Parathyroid adenoma (tissue), 2 donors: ENCODE measurements at regions not wholly inside any gene's neighbourhood (a gene's known extent, or its start where the extent isn't known, plus 50 kb on each side); places are given as distances from the start of the nearest gene placed in this dataset.

ENCODE experiments used
- H2AFZ ChIP-seq: fragments of 300-600 bp; sonication (generic); one replicate; pipeline ENCODE4 v1.7.0; 2017; ENCODE audit warnings: antibody characterized with exemption, mild to moderate bottlenecking
- H3K27ac ChIP-seq: fragments of 300-600 bp; sonication (generic); one replicate; pipeline ENCODE4 v1.7.0; 2017
- H3K27me3 ChIP-seq: fragments of 300-600 bp; sonication (generic); one replicate; pipeline ENCODE4 v1.7.0; 2017; ENCODE audit warnings: low read length; ENCODE audit not compliant: control insufficient read depth, insufficient read depth
- H3K36me3 ChIP-seq: fragments of 300-600 bp; sonication (generic); one replicate; pipeline ENCODE4 v1.7.0; 2017; ENCODE audit warnings: low read length; ENCODE audit not compliant: control insufficient read depth, insufficient read depth
- H3K4me1 ChIP-seq: fragments of 300-600 bp; sonication (generic); one replicate; pipeline ENCODE4 v1.7.0; 2017; ENCODE audit warnings: control low read depth
- H3K4me2 ChIP-seq: fragments of 300-600 bp; sonication (generic); one replicate; pipeline ENCODE4 v1.7.0; 2017; ENCODE audit warnings: low read length
- H3K4me3 ChIP-seq: fragments of 300-600 bp; sonication (generic); one replicate; pipeline ENCODE4 v1.7.0; 2017; ENCODE audit warnings: low read depth, low read length
- H3K79me2 ChIP-seq: fragments of 300-600 bp; sonication (generic); one replicate; pipeline ENCODE4 v1.7.0; 2017; ENCODE audit warnings: control low read depth
- H3K9ac ChIP-seq: fragments of 300-600 bp; sonication (generic); one replicate; pipeline ENCODE4 v1.7.0; 2017; ENCODE audit warnings: mild to moderate bottlenecking
- H3K9me3 ChIP-seq: fragments of 300-600 bp; sonication (generic); one replicate; pipeline ENCODE4 v1.7.0; 2017; ENCODE audit warnings: low read length; ENCODE audit not compliant: control insufficient read depth
- TF ChIP-seq, protein P1 (sequence below): fragments of 300-600 bp; sonication (generic); IDR thresholded peaks from one replicate; pipeline ENCODE4 v1.7.0; 2017; ENCODE audit warnings: antibody characterized with exemption, mild to moderate bottlenecking
- donor health status: primary hyperparathyroidism.

DNA sequence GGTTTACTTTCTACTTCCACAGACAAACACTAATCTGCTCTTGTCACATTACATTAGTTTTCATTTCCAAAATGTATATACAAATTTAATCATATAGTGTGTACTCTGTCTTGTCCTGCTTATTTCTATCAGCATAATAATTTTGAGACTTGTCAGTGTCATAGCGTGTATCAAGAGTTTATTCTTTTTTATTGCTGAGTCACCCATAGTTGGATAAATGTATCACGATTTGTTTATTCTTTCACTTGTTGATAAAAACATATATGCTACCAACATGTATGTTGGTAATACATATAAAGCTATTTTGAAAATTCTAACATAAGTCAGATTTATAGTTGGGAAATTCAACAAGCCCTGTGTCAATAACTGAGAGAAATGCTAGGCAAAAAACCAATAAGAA lies 261.2 kb downstream of the TRAM1L1 start:
- H3K4me2 ChIP-seq = no peak overlapping the region
- no peaks in the 10 kb centered on the region for H3K9me3 ChIP-seq
- H3K79me2 ChIP-seq = no peaks in the 10 kb centered on the region
- H3K36me3 ChIP-seq = no peaks in the 10 kb centered on the region
- H3K27me3 ChIP-seq = no peaks in the 10 kb centered on the region
- H3K4me1 ChIP-seq = no peaks in the 10 kb centered on the region
- no peak overlapping the region for H3K27ac ChIP-seq
- H3K4me3 ChIP-seq = no peak overlapping the region
- H2AFZ ChIP-seq = no peak overlapping the region
- TF ChIP-seq, protein P1, sequence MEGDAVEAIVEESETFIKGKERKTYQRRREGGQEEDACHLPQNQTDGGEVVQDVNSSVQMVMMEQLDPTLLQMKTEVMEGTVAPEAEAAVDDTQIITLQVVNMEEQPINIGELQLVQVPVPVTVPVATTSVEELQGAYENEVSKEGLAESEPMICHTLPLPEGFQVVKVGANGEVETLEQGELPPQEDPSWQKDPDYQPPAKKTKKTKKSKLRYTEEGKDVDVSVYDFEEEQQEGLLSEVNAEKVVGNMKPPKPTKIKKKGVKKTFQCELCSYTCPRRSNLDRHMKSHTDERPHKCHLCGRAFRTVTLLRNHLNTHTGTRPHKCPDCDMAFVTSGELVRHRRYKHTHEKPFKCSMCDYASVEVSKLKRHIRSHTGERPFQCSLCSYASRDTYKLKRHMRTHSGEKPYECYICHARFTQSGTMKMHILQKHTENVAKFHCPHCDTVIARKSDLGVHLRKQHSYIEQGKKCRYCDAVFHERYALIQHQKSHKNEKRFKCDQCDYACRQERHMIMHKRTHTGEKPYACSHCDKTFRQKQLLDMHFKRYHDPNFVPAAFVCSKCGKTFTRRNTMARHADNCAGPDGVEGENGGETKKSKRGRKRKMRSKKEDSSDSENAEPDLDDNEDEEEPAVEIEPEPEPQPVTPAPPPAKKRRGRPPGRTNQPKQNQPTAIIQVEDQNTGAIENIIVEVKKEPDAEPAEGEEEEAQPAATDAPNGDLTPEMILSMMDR = no peak
- no peak overlapping the region for H3K9ac ChIP-seq

DNA sequence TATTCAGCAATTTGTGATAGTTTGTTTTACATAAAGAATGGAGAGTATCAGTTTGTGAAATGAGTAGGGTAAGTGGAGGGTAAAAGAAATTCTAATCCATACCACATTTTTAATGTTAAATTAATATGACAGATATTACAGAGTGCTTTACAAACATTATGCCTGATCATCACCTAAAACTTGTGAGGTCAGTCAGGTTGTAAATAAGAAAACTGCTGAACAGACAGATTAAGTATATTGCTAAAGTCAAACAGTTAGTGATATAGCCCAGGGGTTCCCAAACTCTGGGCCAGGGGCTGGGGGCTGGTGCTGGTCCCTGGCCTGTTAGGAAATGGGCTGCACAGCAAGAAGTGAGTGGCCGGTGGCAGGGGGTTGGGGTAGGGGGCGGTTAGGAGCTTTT lies 273.6 kb downstream of the TRAM1L1 start:
- no peak overlapping the region for H3K4me3 ChIP-seq

DNA sequence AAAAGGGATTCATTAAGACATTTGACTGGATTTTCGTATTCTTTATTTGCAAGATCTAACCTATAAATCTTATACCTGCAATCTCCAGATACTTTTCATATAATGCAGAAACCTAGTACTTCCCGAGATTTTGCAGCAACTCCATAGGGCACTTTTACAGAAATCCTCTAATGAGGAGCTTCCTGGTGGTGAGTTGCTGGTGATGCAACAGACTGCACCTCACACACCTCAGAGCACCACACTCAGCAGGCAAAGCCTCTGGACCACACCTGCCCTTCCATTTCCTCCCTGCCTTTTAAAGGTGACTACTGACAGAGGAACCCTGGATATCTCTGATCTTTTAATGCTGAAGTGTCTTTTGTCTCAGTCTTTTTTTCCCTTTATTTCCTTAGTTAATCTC lies 289.4 kb downstream of the TRAM1L1 start:
- H3K4me2 ChIP-seq = no peak overlapping the region
- no peak overlapping the region for H3K4me3 ChIP-seq
- no peaks in the 10 kb centered on the region for H3K4me1 ChIP-seq
- H3K27ac ChIP-seq = no peak overlapping the region
- H2AFZ ChIP-seq = no peak overlapping the region
- no peaks in the 10 kb centered on the region for H3K9me3 ChIP-seq
- TF ChIP-seq, protein P1 = no peak
- H3K9ac ChIP-seq = no peak overlapping the region
- no peaks in the 10 kb centered on the region for H3K79me2 ChIP-seq
- H3K36me3 ChIP-seq = no peaks in the 10 kb centered on the region
- no peaks in the 10 kb centered on the region for H3K27me3 ChIP-seq

More for the DNA sequence above, 273.6 kb downstream of the TRAM1L1 start:
- Histone ChIP-seq H3K27me3 (no peaks in the 10 kb centered on the region), H3K27ac (no peak overlapping the region), H3K79me2 (no peaks in the 10 kb centered on the region), H2AFZ (no peak overlapping the region), H3K4me1 (no peaks in the 10 kb centered on the region), H3K9ac (no peak overlapping the region), H3K4me2 (no peak overlapping the region), H3K9me3 (no peaks in the 10 kb centered on the region), H3K36me3 (no peaks in the 10 kb centered on the region)
- TF ChIP-seq, protein P1 = no peak

DNA sequence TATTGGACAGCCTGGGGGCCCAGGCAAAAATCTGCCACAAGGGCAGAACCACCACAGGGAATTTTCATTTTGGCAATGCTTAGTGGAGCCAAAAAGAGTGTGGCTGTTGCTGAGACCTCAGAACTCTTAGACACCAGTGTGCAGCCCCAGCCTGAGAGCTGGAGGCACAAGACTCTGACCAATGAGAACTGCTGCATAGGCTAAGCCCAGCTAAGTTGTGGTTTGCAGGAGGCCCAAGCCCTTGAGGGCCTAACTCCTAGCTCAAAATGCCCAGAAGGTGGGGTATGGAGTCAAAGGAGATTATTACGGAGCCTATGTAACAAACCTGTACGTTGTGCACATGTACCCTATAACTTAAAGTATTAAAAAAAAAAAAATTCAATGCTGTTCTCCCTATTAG lies 296.7 kb downstream of the TRAM1L1 start:
- no peaks in the 10 kb centered on the region for H3K79me2 ChIP-seq
- no peak overlapping the region for H3K4me2 ChIP-seq
- no peak overlapping the region for H3K27ac ChIP-seq
- no peak overlapping the region for H2AFZ ChIP-seq
- H3K9me3 ChIP-seq = no peaks in the 10 kb centered on the region
- no peak overlapping the region for H3K9ac ChIP-seq
- TF ChIP-seq, protein P1 = no peak
- no peaks in the 10 kb centered on the region for H3K27me3 ChIP-seq
- no peak overlapping the region for H3K4me3 ChIP-seq
- no peaks in the 10 kb centered on the region for H3K36me3 ChIP-seq
- no peaks in the 10 kb centered on the region for H3K4me1 ChIP-seq

DNA sequence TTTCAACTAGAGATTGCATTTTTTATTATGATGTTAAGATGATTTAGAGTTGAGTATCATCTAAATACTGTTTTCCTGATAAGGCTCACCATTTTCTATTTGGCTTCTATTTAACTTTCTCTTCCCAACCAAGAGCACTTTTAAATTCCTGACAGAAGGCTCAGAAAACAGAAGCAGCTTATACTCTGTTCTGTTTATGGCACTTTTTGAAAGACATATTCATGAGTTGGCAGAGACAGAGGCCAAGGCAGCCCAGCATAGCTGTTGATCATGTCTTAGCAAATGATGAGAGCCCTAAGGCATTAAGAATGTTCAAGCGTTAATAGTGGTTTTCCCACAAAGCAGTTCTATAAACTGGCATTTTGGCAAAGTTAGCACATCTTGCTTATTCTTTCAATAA lies 330.3 kb downstream of the TRAM1L1 start:
- TF ChIP-seq, protein P1 = no peak
- Histone ChIP-seq H3K4me1 (no peaks in the 10 kb centered on the region), H3K27ac (no peak overlapping the region), H3K4me2 (no peak overlapping the region), H3K4me3 (no peak overlapping the region), H3K27me3 (no peaks in the 10 kb centered on the region), H2AFZ (no peak overlapping the region), H3K9ac (no peak overlapping the region), H3K79me2 (no peaks in the 10 kb centered on the region), H3K9me3 (no peaks in the 10 kb centered on the region), H3K36me3 (no peaks in the 10 kb centered on the region)
